ENCODE measurements at regions not wholly inside any gene's neighbourhood (a gene's known extent, or its start where the extent isn't known, plus 50 kb on each side); places are given as distances from the start of the nearest gene placed in this dataset.
"Not testable (repeated sequence)": the region's sequence is repeated elsewhere in the genome, so short reads cannot be mapped to it uniquely, and the experiment has no call there.

- DNase-seq (ENCODE audit: low read depth) = no peak
Measured at GRCh38 chr7:156547884-156548561, 92.6 kb upstream of the RNF32 start.

- DNase-seq (ENCODE audit: low read depth) = no peak
Measured at GRCh38 chr7:156545979-156546378, 94.6 kb upstream of the RNF32 start.

- no peak for DNase-seq (ENCODE audit: low read depth)
Measured at GRCh38 chr7:156544919-156545715, 95.5 kb upstream of the RNF32 start.

GRCh38 chr7:156543699-156544598 lies 96.6 kb upstream of the RNF32 start:
- no peak for DNase-seq (ENCODE audit: low read depth)

- no peak for DNase-seq (ENCODE audit: low read depth)
Measured at GRCh38 chr7:156540619-156541165, 99.9 kb upstream of the RNF32 start.

GRCh38 chr7:156539999-156540398 lies 100.6 kb upstream of the RNF32 start:
- DNase-seq (ENCODE audit: low read depth) = no peak

- DNase-seq (ENCODE audit: low read depth) = no peak
Measured at GRCh38 chr7:156537006-156537405, 103.6 kb upstream of the RNF32 start.

- no peak for DNase-seq (ENCODE audit: low read depth)
Measured at GRCh38 chr7:156534925-156535324, 105.6 kb upstream of the RNF32 start.

GRCh38 chr7:156533964-156534363 lies 106.6 kb upstream of the RNF32 start:
- no peak for DNase-seq (ENCODE audit: low read depth)

- DNase-seq (ENCODE audit: low read depth) = no peak
Measured at GRCh38 chr7:156533420-156533819, 107.2 kb upstream of the RNF32 start.

GRCh38 chr7:156532016-156532602 lies 108.5 kb upstream of the RNF32 start:
- DNase-seq (ENCODE audit: low read depth) = no peak

GRCh38 chr7:156529956-156530355 lies 110.6 kb upstream of the RNF32 start:
- no peak for DNase-seq (ENCODE audit: low read depth)

- no peak for DNase-seq (ENCODE audit: low read depth)
Measured at GRCh38 chr7:156527458-156527890, 113.1 kb upstream of the RNF32 start.

GRCh38 chr7:156524818-156525597 lies 115.6 kb upstream of the RNF32 start:
- DNase-seq (ENCODE audit: low read depth) = no peak

GRCh38 chr7:156523447-156524048 lies 117.0 kb upstream of the RNF32 start:
- DNase-seq (ENCODE audit: low read depth) = no peak

- DNase-seq (ENCODE audit: low read depth) = no peak
Measured at GRCh38 chr7:156522801-156523200, 117.8 kb upstream of the RNF32 start.

- DNase-seq (ENCODE audit: low read depth) = no peak
Measured at GRCh38 chr7:156519070-156519469, 121.5 kb upstream of the RNF32 start.

GRCh38 chr7:156518466-156518865 lies 122.1 kb upstream of the RNF32 start:
- DNase-seq (ENCODE audit: low read depth) = no peak

- DNase-seq (ENCODE audit: low read depth) = not testable (repeated sequence)
Measured at GRCh38 chr7:156517858-156518257, 122.7 kb upstream of the RNF32 start.

GRCh38 chr7:156516791-156517378 lies 123.7 kb upstream of the RNF32 start:
- DNase-seq (ENCODE audit: low read depth) = no peak
